ENCODE measurements at regions not wholly inside any gene's neighbourhood (a gene's known extent, or its start where the extent isn't known, plus 50 kb on each side); places are given as distances from the start of the nearest gene placed in this dataset.
A peak's percentile ranks its signal among the peaks of the same experiment; 100 is the strongest.
"Not testable (repeated sequence)": the region's sequence is repeated elsewhere in the genome, so short reads cannot be mapped to it uniquely, and the experiment has no call there.

- H3K4me3 ChIP-seq (ENCODE audit: low read depth, low read length), result no peak overlapping the region
- DNase-seq, result no peak
- no peaks in the 10 kb centered on the region for H3K36me3 ChIP-seq
- H3K27ac ChIP-seq, result peak overlapping the region; percentile 94; the same call in 1 of the 2 replicates
- TF ChIP-seq CTCF (IDR thresholded peaks at IDR 0.05; ENCODE audit: low read depth, low read length), result no peak
- H3K9me3 ChIP-seq (ENCODE audit: severe bottlenecking), result no peaks in the 10 kb centered on the region
- H3K27me3 ChIP-seq (ENCODE audit: insufficient read depth, low read depth, severe bottlenecking), result no peaks in the 10 kb centered on the region
Observed at GRCh38 chr2:16053437-16054257, 113.3 kb downstream of the MYCN start.

GRCh38 chr2:16052571-16053052, 112.3 kb downstream of the MYCN start:
- DNase-seq; H3K27me3 ChIP-seq (ENCODE audit: insufficient read depth, low read depth, severe bottlenecking); H3K36me3 ChIP-seq: not testable (repeated sequence)

DNA sequence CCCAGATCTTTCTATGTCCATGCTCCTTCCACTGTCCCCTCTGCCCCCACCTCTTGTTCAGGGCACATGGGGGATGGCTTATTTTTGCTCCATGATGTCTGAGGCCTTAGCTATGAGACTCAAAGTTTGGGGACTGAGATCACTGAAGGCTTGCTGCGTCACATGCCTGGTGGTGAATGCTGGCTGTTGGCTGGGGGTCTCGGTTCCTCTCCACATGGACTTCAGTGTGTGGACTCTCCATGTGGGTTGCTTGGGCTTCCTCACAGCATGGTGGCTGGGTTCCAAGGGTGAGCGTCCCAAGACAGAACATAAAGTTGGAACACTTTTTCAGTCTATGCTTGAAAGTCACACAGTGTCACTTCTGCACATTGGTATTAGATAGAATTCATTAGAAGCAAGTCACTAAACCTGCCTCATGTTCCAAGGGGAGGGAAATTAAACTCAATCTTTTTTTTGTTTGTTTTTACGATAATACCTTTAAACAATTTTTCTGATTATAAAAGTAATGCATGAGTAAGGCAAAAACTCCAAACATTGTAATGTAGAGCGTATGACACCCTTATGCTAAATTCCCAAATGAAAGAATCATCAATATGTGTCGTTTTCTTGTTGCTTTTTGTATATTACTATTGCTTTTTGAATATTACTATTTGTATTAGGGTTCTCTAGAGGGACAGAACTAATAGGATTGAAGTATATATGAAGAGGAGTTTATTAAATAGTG, 111.7 kb downstream of the MYCN start:
- no peak for TF ChIP-seq CTCF (IDR thresholded peaks at IDR 0.05; ENCODE audit: low read depth, low read length)
- H3K9me3 ChIP-seq (ENCODE audit: severe bottlenecking), result peaks cover 1% of the 10 kb centered on the region
- no peaks in the 10 kb centered on the region for H3K27me3 ChIP-seq (ENCODE audit: insufficient read depth, low read depth, severe bottlenecking)
- H3K27ac ChIP-seq, result peak overlapping the region; percentile 94
- no peaks in the 10 kb centered on the region for H3K36me3 ChIP-seq
- DNase-seq, result no peak
- H3K4me3 ChIP-seq (ENCODE audit: low read depth, low read length), result no peak overlapping the region

More at GRCh38 chr2:16052571-16053052, 112.3 kb downstream of the MYCN start:
- not testable (repeated sequence) for H3K4me3 ChIP-seq (ENCODE audit: low read depth, low read length); H3K9me3 ChIP-seq (ENCODE audit: severe bottlenecking)
- H3K27ac ChIP-seq, result peak overlapping the region; percentile 94

DNA sequence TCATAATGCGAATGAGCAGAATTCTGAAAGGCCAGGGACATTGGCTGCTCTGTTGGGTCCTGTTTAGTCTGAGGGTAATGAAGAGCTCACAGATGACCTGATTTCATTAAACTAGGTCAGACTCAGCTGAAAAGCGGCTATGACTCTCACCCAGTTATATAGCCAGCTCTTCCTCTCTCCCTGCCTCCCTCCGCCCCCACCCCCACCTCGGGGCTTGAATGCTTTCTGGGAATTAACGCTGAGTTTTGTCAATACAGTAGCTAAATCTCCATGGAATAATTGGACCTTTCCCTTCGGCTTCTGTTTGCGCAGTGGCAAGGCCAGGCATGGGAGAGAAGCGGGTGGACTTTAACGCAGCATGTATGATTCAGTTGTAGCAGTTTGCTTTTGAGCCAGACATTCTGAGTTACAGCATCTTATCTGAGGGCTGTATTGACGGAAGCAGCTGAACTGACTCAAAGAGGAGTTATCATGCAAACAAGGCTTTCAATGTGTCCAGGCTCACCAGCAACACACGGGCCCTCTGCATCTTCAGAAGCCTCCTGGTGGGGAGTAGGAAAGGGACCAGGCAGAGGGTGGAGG, 110.6 kb downstream of the MYCN start:
- no peak for TF ChIP-seq CTCF (IDR thresholded peaks at IDR 0.05; ENCODE audit: low read depth, low read length)
- no peaks in the 10 kb centered on the region for H3K27me3 ChIP-seq (ENCODE audit: insufficient read depth, low read depth, severe bottlenecking)
- DNase-seq, result peak; percentile 94
- H3K27ac ChIP-seq, result peak overlapping the region; percentile 94
- H3K36me3 ChIP-seq, result no peaks in the 10 kb centered on the region
- H3K9me3 ChIP-seq (ENCODE audit: severe bottlenecking), result peaks cover 10% of the 10 kb centered on the region
- peak overlapping the region; percentile 8 for H3K4me3 ChIP-seq (ENCODE audit: low read depth, low read length)

DNA sequence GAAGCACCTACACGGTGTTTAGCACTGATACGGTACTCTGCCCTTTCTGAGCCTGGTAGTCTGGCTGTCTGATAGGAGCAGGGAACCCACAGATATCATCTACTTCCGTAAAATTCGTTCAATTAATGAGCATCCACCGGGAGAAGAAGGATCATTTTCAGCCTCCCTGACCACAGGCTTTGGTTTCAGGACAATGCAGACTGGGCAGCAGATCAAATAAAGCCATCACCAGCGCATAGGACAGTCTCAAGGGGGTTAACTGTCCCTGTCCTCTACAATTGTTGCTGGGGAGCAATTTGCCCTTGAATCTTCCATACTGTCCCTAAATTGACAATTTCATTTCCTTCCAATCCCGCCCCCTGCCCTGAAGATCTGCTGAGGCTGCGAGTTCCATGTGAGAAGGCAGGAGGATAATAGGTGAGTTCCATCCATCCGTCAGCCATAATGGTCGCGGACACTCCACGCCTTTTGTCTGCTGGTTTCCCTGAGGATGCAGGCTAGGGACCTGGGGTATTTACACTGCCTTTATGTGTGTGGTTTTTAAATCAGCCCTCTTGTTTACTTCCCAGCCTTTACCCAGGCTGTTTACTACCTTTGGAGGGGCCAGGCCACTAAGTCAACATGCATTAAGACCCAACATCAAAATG, 110.0 kb downstream of the MYCN start:
- no peak for DNase-seq
- no peak for TF ChIP-seq CTCF (IDR thresholded peaks at IDR 0.05; ENCODE audit: low read depth, low read length)
- Histone ChIP-seq H3K27me3 (ENCODE audit: insufficient read depth, low read depth, severe bottlenecking) (no peaks in the 10 kb centered on the region), H3K9me3 (ENCODE audit: severe bottlenecking) (peaks cover 10% of the 10 kb centered on the region), H3K27ac (peak overlapping the region; percentile 94), H3K4me3 (ENCODE audit: low read depth, low read length) (peak overlapping the region; percentile 28), H3K36me3 (no peaks in the 10 kb centered on the region)

Data from WERI-Rb-1 (cell line).